NCI-H2107 treated with DMSO at 0.1 percent for 48 hours (cell line): ENCODE measurements at regions not wholly inside any gene's neighbourhood (a gene's known extent, or its start where the extent isn't known, plus 50 kb on each side); places are given as distances from the start of the nearest gene placed in this dataset.
"Not testable (repeated sequence)": the region's sequence is repeated elsewhere in the genome, so short reads cannot be mapped to it uniquely, and the experiment has no call there.

Source experiments
- DNase-seq: peaks from one replicate; lab custom pipeline; 2025; ENCODE audit not compliant: unreplicated experiment; lab: John Stamatoyannopoulos, UW

- not testable (repeated sequence) for DNase-seq
These were observed 104.3 kb downstream of the MTPN start for GRCh38 chr7:135872861-135873260.

DNA sequence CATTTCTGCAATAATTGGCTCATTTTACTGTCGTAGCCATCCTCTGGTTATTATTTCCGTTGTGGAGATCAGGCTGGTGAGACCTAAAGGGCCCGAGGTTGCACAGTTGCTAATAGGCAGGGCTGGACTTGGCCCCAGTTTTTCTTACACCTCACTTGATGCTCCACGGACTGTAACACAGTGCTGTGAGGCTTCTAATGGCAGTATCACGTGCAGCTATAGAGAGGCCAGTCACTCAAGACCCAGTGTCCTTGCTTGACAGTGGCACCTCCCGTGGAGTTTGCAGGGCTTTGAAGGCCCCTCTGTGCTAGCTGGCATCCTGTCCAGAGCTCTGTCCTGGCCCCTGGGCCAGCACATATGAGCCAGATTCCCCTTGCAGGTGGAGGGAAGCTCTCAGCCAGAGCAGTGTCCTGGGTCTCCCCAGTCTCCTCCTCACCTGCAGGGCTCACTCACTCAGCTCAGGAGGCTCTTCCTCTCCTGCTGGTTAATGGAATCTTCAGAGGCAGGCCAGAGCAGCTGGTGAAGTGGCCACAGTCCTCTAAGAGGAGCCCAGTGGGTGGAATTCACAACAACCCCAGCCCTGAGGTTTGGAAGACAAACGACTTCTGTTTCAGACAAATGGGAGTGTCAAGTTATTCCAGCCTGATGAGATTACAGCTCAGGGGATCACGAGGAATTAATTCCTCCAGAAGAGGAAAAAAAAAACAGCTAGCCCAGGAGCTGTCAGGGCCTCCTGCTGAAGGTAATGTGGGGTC, 114.2 kb upstream of the FAM180A start:
- DNase-seq: peak; percentile 71

GRCh38 chr7:135859538-135859937, 110.9 kb upstream of the FAM180A start:
- no peak for DNase-seq

DNA sequence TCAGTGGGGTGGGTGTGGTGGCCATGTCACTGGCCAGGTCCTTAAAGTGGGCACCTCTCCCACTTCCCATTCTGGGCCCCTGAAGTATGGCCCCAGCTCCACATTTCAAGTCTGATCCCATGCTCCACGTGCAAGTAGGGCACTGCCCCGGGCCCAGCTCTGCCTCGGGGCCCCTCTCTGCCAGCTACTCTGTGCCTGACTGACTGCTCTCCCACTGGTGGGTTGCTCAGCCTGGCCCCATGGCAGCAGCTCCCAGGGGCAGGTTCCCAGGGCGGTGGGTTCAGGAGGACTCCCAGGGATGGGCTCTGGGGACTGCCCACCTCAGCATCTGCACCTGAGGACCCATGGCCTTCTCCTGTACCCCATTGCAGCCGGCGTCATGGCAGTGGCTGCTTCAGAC, 110.2 kb upstream of the FAM180A start:
- DNase-seq: no peak

DNA sequence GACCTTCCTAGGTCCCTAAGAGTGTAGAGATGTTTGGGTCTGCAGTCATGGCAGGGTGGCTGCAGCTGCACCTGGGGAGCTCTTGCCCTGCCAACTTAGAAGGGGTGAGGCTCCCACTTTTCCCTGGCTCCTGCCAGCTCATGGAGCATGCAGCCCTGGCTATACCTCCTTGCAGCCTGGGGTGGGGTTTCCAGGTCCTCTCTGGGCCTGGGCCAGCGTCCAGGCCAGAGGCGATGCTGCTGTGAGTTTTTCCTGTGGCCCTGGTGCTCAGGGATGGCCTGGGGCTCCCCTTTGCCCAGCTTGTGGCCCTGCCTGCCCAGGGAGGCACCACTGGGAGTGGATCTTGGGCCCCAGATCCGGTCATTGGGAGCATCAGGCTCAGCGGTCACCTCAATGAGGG, 109.8 kb upstream of the FAM180A start:
- no peak for DNase-seq

- DNase-seq: no peak
These were observed 109.1 kb upstream of the FAM180A start for GRCh38 chr7:135857519-135858274.

GRCh38 chr7:135856356-135857144, 107.9 kb upstream of the FAM180A start:
- no peak for DNase-seq

DNA sequence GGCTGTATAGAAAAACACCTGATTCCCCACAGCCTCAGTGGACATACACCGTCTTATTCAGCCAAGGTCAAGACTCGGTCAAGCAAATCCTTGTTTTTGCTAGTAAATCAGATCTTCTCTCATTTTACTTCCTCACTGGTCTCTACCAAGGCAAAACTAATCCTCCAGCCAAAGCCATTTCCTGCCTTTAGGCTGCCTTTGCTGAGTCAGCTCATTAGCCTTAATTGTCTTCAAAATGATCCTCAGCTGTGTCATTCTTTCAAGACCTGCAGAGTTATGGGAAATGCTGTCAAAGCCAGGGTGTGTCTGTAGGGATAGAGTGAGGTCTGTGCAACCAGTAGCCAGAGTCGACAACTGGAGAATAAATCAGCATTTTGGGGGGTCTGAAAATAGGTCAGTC, 107.2 kb upstream of the FAM180A start:
- DNase-seq: no peak

GRCh38 chr7:135853499-135853898, 104.9 kb upstream of the FAM180A start:
- no peak for DNase-seq

GRCh38 chr7:135853008-135853407, 104.4 kb upstream of the FAM180A start:
- DNase-seq: no peak

- DNase-seq: no peak
These were observed 98.6 kb upstream of the FAM180A start for GRCh38 chr7:135847242-135847641.

- no peak for DNase-seq
These were observed 97.7 kb upstream of the FAM180A start for GRCh38 chr7:135846339-135846738.

GRCh38 chr7:135845415-135846075, 96.9 kb upstream of the FAM180A start:
- peak; percentile 91 for DNase-seq

DNA sequence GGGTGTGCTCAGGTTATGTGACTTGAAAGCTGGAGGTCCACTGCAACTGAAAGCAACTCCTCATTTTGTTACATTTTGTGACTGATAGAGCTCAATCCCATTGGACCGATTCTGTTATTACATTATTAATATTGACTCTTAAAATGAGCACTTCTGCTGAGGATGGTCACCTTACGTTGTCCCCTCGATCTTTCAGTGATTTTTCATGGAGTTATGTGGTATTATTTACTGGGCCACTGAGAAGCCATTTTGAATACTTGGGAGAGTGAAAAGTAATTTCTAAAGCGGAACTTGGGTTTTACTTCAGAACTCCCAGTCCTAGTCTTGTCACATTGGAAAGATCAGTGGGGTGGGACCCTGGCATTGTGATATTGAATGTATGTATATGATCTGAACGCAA, 96.3 kb upstream of the FAM180A start:
- no peak for DNase-seq

GRCh38 chr7:135843214-135843613, 94.6 kb upstream of the FAM180A start:
- DNase-seq: no peak

DNA sequence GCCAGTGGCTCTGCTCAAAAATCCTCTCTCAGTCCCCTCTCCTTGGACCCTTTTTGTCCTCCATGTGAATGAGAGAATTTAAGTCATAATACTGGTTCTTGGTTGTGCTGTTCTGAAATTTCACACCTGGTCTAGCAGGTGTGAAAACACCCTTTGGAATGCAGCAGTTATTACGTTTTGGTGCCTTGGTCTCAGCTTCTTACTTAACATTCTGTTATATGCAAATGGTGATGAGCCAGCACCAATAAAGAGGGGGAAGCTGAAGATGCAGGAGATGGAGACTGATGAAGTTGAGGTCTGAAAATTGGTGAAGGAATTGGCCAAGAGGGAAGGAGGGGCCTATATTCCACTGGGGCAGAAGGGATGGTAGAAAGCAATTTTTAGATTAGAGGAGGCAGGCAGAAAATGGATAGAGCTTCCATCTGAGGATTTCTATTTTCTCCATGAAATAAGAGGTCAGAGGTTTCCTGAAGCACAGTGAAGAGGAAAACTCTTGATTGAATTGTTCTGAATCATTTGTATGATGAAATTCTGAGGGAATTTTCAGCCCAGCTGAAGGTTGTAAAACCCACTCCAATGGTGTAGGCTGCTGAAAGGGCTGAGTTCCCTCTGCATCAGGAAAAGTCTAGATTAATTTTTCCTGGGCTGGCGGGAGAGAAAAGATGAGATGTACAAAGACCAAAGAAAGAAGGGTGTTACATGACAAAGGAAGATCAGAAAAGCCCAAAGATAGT, 94.0 kb upstream of the FAM180A start:
- no peak for DNase-seq

- DNase-seq: no peak
These were observed 92.0 kb upstream of the FAM180A start for GRCh38 chr7:135840591-135840990.

GRCh38 chr7:135837675-135838074, 89.1 kb upstream of the FAM180A start:
- DNase-seq: no peak

DNA sequence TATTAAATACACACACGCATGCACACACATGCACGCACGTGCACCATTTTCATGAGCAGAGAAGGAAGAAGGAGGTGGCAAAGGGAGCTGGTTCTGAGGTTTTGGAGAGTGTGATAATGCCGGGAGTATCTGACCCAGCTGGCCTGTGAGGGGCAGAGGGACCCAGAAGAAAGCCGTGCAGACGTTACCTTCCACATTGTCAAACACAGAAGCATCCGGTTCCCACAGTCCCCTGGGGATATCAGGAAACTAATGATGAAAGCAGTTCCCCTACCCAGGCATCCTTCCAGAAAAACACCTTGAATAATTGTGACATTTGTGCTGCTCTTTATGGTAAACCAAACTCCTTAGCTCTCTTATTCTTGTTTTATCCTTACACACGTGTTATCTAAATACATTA, 85.7 kb upstream of the FAM180A start:
- DNase-seq: peak; percentile 76

- no peak for DNase-seq
These were observed 85.0 kb upstream of the FAM180A start for GRCh38 chr7:135833642-135834041.
